Caki2 (cell line): ENCODE measurements at regions not wholly inside any gene's neighbourhood (a gene's known extent, or its start where the extent isn't known, plus 50 kb on each side); places are given as distances from the start of the nearest gene placed in this dataset.

Experiments used
- DNase-seq: peaks from one replicate; pipeline ENCODE4 v3.0.0-alpha.2; 2015; ENCODE audit warnings: low read depth
- in situ Hi-C: cut with HindIII; loops from 2 replicates; pipeline ENCODE4 v1.10.0; 2016; ENCODE audit warnings: low sequenced_read_pairs, low pct_unique_long_range_greater_than_20kb, mixed read lengths

- DNase-seq: no peak
- in situ Hi-C loops: no loop called here
Measured at GRCh38 chrX:45348296-45348695, 147.6 kb upstream of the DIPK2B start.

- in situ Hi-C loops: no loop called here
- DNase-seq: no peak
Measured at GRCh38 chrX:45347877-45348276, 147.2 kb upstream of the DIPK2B start.

GRCh38 chrX:45344594-45344993 is 143.9 kb upstream of the DIPK2B start:
- in situ Hi-C loops: no loop called here
- no peak for DNase-seq

GRCh38 chrX:45329217-45329616 is 128.5 kb upstream of the DIPK2B start:
- in situ Hi-C loops: no loop called here
- DNase-seq: no peak

- in situ Hi-C loops: no loop called here
- no peak for DNase-seq
Measured at GRCh38 chrX:45324941-45325340, 124.3 kb upstream of the DIPK2B start.

- no peak for DNase-seq
- in situ Hi-C loops: no loop called here
Measured at GRCh38 chrX:45323387-45323786, 122.7 kb upstream of the DIPK2B start.

- in situ Hi-C loops: no loop called here
- DNase-seq: peak; percentile 1
Measured at GRCh38 chrX:45322820-45323219, 122.1 kb upstream of the DIPK2B start.

GRCh38 chrX:45322382-45322781 is 121.7 kb upstream of the DIPK2B start:
- in situ Hi-C loops: no loop called here
- DNase-seq: peak; percentile 57

GRCh38 chrX:45320191-45320590 is 119.5 kb upstream of the DIPK2B start:
- in situ Hi-C loops: no loop called here
- DNase-seq: no peak

- in situ Hi-C loops: no loop called here
- no peak for DNase-seq
Measured at GRCh38 chrX:45309801-45310200, 109.1 kb upstream of the DIPK2B start.

GRCh38 chrX:45309096-45309495 is 108.4 kb upstream of the DIPK2B start:
- in situ Hi-C loops: no loop called here
- no peak for DNase-seq

- in situ Hi-C loops: no loop called here
- DNase-seq: no peak
Measured at GRCh38 chrX:45306794-45307193, 106.1 kb upstream of the DIPK2B start.

- DNase-seq: no peak
- in situ Hi-C loops: no loop called here
Measured at GRCh38 chrX:45300638-45301037, 100.0 kb upstream of the DIPK2B start.

GRCh38 chrX:45295259-45295986 is 94.7 kb upstream of the DIPK2B start:
- peak; percentile 71 for DNase-seq
- in situ Hi-C loops: no loop called here

- DNase-seq: no peak
- in situ Hi-C loops: no loop called here
Measured at GRCh38 chrX:45274576-45274975, 73.9 kb upstream of the DIPK2B start.

- in situ Hi-C loops: no loop called here
- DNase-seq: no peak
Measured at GRCh38 chrX:45267007-45267406, 66.3 kb upstream of the DIPK2B start.

GRCh38 chrX:45266456-45266855 is 65.8 kb upstream of the DIPK2B start:
- in situ Hi-C loops: no loop called here
- DNase-seq: no peak

GRCh38 chrX:45264865-45265264 is 64.2 kb upstream of the DIPK2B start:
- in situ Hi-C loops: no loop called here
- no peak for DNase-seq

GRCh38 chrX:45261471-45261870 is 60.8 kb upstream of the DIPK2B start:
- no peak for DNase-seq
- in situ Hi-C loops: no loop called here

- in situ Hi-C loops: no loop called here
- no peak for DNase-seq
Measured at GRCh38 chrX:45261005-45261404, 60.3 kb upstream of the DIPK2B start.
